WERI-Rb-1 (cell line): ENCODE measurements at regions not wholly inside any gene's neighbourhood (a gene's known extent, or its start where the extent isn't known, plus 50 kb on each side); places are given as distances from the start of the nearest gene placed in this dataset.

Experiments used
- DNase-seq: peaks from one replicate; pipeline ENCODE4 v3.0.0-alpha.2; 2020
- H3K27ac ChIP-seq: fragments of 250-450 bp; sonication (Bioruptor Pico); 2 replicates; pipeline ENCODE4 v1.5.1; 2020; ENCODE audit warnings: mild to moderate bottlenecking, moderate library complexity
- H3K27me3 ChIP-seq: fragments of 250-450 bp; sonication (Bioruptor Pico); 2 replicates; pipeline ENCODE4 v1.5.1; 2021; ENCODE audit warnings: mild to moderate bottlenecking, low read depth, moderate library complexity; ENCODE audit not compliant: insufficient read depth, severe bottlenecking
- H3K36me3 ChIP-seq: fragments of 250-450 bp; sonication (Bioruptor Pico); 2 replicates; pipeline ENCODE4 v1.5.1; 2020; ENCODE audit warnings: mild to moderate bottlenecking, moderate library complexity
- H3K4me3 ChIP-seq: 2 replicates; pipeline ENCODE4 v1.5.1; 2011; ENCODE audit warnings: low read depth, mild to moderate bottlenecking, control low read depth, low read length
- H3K9me3 ChIP-seq: fragments of 250-450 bp; sonication (Bioruptor Pico); 2 replicates; pipeline ENCODE4 v1.5.1; 2021; ENCODE audit warnings: mild to moderate bottlenecking, moderate library complexity; ENCODE audit not compliant: severe bottlenecking
- TF ChIP-seq, protein P1 (sequence below): IDR thresholded peaks from 2 replicates; pipeline ENCODE4 v1.5.1; 2011; ENCODE audit warnings: low read depth, mild to moderate bottlenecking, control low read depth, inconsistent platforms, low read length

DNA sequence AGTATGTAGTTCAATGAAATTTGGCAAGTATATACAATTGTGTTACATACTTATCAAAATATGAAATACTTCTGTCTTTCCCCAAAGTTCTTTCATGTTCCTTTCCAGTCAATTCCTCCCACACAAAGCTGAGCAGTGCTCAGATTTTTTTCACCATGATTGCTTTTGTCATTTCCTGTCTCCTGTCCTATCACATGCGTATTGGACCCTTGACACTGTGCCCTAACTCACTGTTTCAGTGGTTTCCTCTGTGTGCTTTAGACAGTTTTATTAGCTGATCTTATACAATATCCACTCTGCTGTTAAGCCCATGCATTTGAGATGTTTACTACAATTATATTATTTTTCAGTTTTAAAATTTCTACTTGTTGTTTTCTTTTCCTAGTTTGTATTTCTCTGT lies 463.6 kb upstream of the MEF2C start:
- no peak for DNase-seq
- H3K9me3 ChIP-seq, result no peaks in the 10 kb centered on the region
- no peak overlapping the region for H3K4me3 ChIP-seq
- no peaks in the 10 kb centered on the region for H3K27me3 ChIP-seq
- H3K27ac ChIP-seq, result no peak overlapping the region
- H3K36me3 ChIP-seq, result no peaks in the 10 kb centered on the region
- TF ChIP-seq, protein P1, sequence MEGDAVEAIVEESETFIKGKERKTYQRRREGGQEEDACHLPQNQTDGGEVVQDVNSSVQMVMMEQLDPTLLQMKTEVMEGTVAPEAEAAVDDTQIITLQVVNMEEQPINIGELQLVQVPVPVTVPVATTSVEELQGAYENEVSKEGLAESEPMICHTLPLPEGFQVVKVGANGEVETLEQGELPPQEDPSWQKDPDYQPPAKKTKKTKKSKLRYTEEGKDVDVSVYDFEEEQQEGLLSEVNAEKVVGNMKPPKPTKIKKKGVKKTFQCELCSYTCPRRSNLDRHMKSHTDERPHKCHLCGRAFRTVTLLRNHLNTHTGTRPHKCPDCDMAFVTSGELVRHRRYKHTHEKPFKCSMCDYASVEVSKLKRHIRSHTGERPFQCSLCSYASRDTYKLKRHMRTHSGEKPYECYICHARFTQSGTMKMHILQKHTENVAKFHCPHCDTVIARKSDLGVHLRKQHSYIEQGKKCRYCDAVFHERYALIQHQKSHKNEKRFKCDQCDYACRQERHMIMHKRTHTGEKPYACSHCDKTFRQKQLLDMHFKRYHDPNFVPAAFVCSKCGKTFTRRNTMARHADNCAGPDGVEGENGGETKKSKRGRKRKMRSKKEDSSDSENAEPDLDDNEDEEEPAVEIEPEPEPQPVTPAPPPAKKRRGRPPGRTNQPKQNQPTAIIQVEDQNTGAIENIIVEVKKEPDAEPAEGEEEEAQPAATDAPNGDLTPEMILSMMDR, result no peak

DNA sequence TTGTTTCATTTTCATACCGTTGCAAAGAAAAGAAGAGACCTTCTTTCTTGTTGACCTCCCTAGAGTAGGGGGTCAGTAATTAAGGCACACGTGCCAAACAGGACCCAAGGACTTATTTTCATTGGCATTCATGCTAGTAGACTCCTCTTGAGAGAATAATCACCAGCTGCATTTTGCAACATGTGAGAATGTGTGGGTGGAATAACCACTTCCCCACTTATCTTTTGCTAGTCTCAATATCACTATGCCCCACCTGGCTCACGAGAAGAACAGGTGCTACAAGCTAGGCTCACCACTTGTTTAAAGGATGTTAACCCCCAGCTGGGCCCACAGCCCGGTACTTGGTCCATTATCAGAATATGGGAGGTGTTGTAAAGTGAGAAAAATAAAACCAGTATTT lies 460.7 kb upstream of the MEF2C start:
- no peak overlapping the region for H3K4me3 ChIP-seq
- no peaks in the 10 kb centered on the region for H3K36me3 ChIP-seq
- H3K9me3 ChIP-seq, result no peaks in the 10 kb centered on the region
- TF ChIP-seq, protein P1, result no peak
- H3K27me3 ChIP-seq, result no peaks in the 10 kb centered on the region
- no peak for DNase-seq
- no peak overlapping the region for H3K27ac ChIP-seq

DNA sequence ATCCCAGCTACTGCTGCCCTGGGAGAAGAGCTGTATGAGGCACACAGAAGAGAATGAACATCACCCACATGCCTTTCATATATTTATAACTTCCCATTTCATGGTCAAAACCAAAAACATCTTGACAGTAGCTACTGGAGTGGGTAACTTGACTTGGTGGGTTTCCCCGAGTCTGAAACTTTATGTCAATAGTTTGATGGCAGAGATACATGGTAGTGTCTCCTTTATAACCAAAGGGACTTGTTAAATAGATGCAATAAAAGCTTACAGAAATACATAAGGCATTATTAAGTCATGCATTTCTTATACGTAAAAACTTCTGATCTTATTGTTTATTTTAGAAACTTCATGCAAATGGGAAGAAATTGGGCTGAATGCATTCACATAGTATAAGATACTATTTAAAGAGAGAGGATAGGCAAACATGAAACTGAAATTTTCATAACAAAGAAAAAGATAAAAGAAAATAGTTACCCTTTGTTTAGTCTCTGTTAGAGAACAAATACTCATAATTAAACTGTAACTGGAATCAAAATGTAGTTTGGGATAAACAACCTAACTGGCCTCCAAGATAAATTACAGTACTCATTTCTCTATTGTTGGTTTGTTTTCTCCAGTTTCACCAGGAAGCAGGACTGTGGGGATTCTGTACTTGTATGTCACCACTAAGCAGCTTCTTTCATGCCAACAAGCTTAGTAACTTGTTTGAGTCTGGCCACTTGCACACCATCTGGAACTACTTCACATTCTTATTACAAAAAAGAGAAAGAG lies 459.3 kb upstream of the MEF2C start:
- Histone ChIP-seq H3K36me3 (no peaks in the 10 kb centered on the region), H3K4me3 (no peak overlapping the region), H3K9me3 (no peaks in the 10 kb centered on the region), H3K27me3 (no peaks in the 10 kb centered on the region), H3K27ac (no peak overlapping the region)
- TF ChIP-seq, protein P1, result no peak
- DNase-seq, result no peak

DNA sequence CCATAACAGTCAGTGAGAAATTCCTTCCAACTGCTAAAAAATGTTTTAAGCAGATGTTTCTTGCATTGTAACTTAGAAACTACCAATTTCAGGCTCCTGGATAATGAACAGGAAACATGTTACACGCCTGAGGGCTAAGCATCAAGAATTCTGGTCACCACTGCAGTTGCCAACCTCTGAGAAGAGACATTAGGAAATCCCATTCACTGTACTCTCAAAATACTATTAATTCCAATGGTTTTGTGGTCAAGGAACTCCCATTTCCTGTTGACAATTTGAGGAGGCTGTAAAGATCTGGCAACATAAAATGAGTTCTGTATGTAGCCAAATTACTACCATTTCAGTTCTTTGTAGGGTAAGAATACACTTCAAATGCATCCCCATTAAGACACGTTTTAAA lies 456.0 kb upstream of the MEF2C start:
- no peak overlapping the region for H3K27ac ChIP-seq
- no peaks in the 10 kb centered on the region for H3K27me3 ChIP-seq
- TF ChIP-seq, protein P1, result no peak
- no peak overlapping the region for H3K4me3 ChIP-seq
- H3K9me3 ChIP-seq, result no peaks in the 10 kb centered on the region
- no peaks in the 10 kb centered on the region for H3K36me3 ChIP-seq
- DNase-seq, result no peak

DNA sequence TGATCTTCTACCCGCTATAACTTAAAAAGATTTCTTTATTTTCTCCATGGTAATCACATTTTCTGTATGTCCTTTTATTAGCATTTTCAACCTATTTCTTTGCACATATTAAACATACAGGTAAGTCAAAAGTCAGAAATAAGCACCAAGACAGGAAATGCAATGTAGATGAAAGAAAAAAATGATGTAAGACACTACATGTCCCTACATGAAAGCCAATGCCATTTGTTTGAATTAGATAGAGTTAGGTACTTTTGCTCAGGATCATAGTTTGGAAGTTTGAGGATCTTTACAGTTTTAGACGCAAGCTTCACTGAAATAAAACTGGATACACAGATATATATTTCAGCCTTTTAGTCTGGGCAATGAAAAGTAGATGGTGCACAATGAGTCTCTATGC lies 453.1 kb upstream of the MEF2C start:
- Histone ChIP-seq H3K9me3 (no peaks in the 10 kb centered on the region), H3K36me3 (no peaks in the 10 kb centered on the region), H3K27me3 (no peaks in the 10 kb centered on the region), H3K27ac (no peak overlapping the region), H3K4me3 (no peak overlapping the region)
- TF ChIP-seq, protein P1, result no peak
- no peak for DNase-seq

DNA sequence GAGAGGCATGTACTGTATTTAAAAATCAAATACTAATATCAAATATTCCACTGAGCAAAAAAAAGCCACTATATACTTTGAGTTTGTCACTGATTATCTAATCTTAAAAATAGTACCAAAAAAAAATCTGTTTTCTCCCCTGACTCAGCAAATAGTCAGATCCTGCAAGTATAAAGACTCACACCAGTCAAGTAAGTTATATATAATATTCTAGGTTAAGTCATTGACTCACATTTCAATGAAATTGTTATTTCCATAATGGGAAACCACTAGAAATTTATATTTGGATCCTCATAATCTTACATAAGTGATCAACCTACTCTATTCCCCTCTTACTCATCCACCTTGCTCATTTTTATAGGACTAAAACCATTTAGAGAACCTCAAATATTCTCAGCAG lies 447.2 kb upstream of the MEF2C start:
- TF ChIP-seq, protein P1, result no peak
- Histone ChIP-seq H3K4me3 (no peak overlapping the region), H3K27ac (no peak overlapping the region), H3K27me3 (no peaks in the 10 kb centered on the region), H3K36me3 (no peaks in the 10 kb centered on the region), H3K9me3 (no peaks in the 10 kb centered on the region)
- DNase-seq, result no peak
